Ishikawa (cell line): ENCODE measurements at regions not wholly inside any gene's neighbourhood (a gene's known extent, or its start where the extent isn't known, plus 50 kb on each side); places are given as distances from the start of the nearest gene placed in this dataset.

Experiments
- CEBPB ChIP-seq: IDR thresholded peaks from 2 replicates; pipeline ENCODE4 v1.6.1; 2012
- CREB1 ChIP-seq: IDR thresholded peaks from 2 replicates; pipeline ENCODE4 v1.6.1; 2012; ENCODE audit warnings: low read depth
- EGR1 ChIP-seq: IDR thresholded peaks from 2 replicates; pipeline ENCODE4 v1.6.1; 2012
- EP300 ChIP-seq: IDR thresholded peaks from 2 replicates; pipeline ENCODE4 v1.6.1; 2012; ENCODE audit warnings: borderline replicate concordance
- FOXM1 ChIP-seq: IDR thresholded peaks from 2 replicates; pipeline ENCODE4 v1.6.1; 2012; ENCODE audit warnings: low read depth, borderline replicate concordance
- MAX ChIP-seq: IDR thresholded peaks from 2 replicates; pipeline ENCODE4 v1.6.1; 2012
- NFIC ChIP-seq: IDR thresholded peaks from 2 replicates; pipeline ENCODE4 v1.6.1; 2012
- RAD21 ChIP-seq: IDR thresholded peaks from 2 replicates; pipeline ENCODE4 v1.6.1; 2012; ENCODE audit warnings: low read depth
- REST ChIP-seq: IDR thresholded peaks from 2 replicates; pipeline ENCODE4 v1.6.1; 2012; ENCODE audit warnings: low read depth, mild to moderate bottlenecking
- TAF1 ChIP-seq: IDR thresholded peaks from 2 replicates; pipeline ENCODE4 v1.6.1; 2012; ENCODE audit warnings: low read depth, mild to moderate bottlenecking
- TCF12 ChIP-seq: IDR thresholded peaks from 2 replicates; pipeline ENCODE4 v1.6.1; 2012; ENCODE audit warnings: low read depth
- TEAD4 ChIP-seq: IDR thresholded peaks from 2 replicates; pipeline ENCODE4 v1.6.1; 2012
- USF1 ChIP-seq: IDR thresholded peaks from 2 replicates; pipeline ENCODE4 v1.6.1; 2012
- YY1 ChIP-seq: IDR thresholded peaks from 2 replicates; pipeline ENCODE4 v1.6.1; 2012; ENCODE audit warnings: low read depth
- ZBTB7A ChIP-seq: IDR thresholded peaks from 2 replicates; pipeline ENCODE4 v1.6.1; 2012; ENCODE audit warnings: low read depth

- TF ChIP-seq CEBPB (no peak), TCF12 (no peak), REST (no peak), ZBTB7A (no peak), YY1 (no peak), USF1 (no peak), EGR1 (no peak), FOXM1 (no peak), TEAD4 (no peak), RAD21 (no peak), NFIC (no peak)
These were observed 149.8 kb upstream of the PCSK2 start for GRCh38 chr20:17077030-17077429.

- TF ChIP-seq REST (peak; percentile 82), USF1 (no peak)
These were observed 143.1 kb upstream of the PCSK2 start for GRCh38 chr20:17083738-17084137.

- TF ChIP-seq REST (no peak), TEAD4 (no peak), USF1 (no peak), EP300 (no peak), CREB1 (no peak), MAX (no peak), RAD21 (no peak), FOXM1 (no peak), TCF12 (no peak), ZBTB7A (no peak), CEBPB (no peak), NFIC (no peak), EGR1 (no peak), TAF1 (no peak)
These were observed 141.9 kb upstream of the PCSK2 start for GRCh38 chr20:17084909-17085308.

GRCh38 chr20:17093782-17094181 is 133.1 kb upstream of the PCSK2 start:
- TF ChIP-seq TAF1 = no peak
- no peak for TF ChIP-seq REST
- no peak for TF ChIP-seq EGR1
- TF ChIP-seq USF1 = no peak
- no peak for TF ChIP-seq NFIC
- no peak for TF ChIP-seq FOXM1
- TF ChIP-seq CREB1 = no peak
- no peak for TF ChIP-seq CEBPB
- TF ChIP-seq ZBTB7A = no peak
- no peak for TF ChIP-seq MAX
- no peak for TF ChIP-seq RAD21
- no peak for TF ChIP-seq EP300
